HG03280 (cell line): ENCODE measurements at regions not wholly inside any gene's neighbourhood (a gene's known extent, or its start where the extent isn't known, plus 50 kb on each side); places are given as distances from the start of the nearest gene placed in this dataset.

ENCODE experiments used
- ATAC-seq: cut with Tn5 transposase; IDR thresholded peaks from one replicate; pipeline ENCODE4 v1.9.1; 2021; ENCODE audit warnings: mild to moderate bottlenecking, moderate library complexity; ENCODE audit not compliant: unreplicated experiment

DNA sequence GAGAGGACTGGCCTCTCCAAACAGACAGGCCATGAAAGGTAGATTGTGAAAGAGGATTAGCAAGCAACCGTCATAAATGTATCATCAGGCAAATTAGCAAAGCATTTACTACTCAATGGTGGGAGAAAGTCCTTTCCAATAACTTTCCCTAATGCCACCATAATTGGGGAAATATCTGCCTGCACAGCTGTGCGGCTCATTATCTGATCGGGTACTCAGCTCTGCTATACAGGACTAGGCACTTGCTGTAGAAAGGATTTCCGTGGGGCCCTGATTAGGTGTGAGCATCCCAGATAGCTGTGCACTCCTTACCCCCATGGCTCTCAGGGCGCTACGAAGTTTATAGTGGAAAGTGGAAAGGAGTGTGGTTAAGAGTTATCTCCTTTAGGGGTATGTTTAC, 309.7 kb upstream of the PLET1 start:
- ATAC-seq = no peak

DNA sequence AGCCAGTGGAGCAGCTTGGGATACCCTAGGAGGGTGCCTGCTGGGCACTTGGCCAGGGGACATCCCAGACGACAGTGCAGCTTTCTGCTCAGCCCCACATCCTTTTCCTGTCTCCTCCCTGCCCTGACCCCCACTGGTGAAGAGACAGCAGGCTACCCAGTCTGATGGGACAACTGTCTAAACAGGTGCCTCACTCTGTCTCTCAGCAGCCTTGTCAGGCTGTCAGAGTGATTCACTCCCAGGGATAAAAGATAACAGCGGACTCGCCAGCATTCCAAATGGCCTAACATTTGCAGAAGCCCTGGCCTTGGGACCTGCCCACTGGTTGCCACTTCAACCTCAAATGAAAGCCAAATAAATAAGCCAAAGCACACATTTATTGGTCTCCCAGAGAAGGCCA, 318.6 kb upstream of the PLET1 start:
- no peak for ATAC-seq

- no peak for ATAC-seq
Measured at GRCh38 chr11:112580864-112581263, 320.2 kb upstream of the PLET1 start.

DNA sequence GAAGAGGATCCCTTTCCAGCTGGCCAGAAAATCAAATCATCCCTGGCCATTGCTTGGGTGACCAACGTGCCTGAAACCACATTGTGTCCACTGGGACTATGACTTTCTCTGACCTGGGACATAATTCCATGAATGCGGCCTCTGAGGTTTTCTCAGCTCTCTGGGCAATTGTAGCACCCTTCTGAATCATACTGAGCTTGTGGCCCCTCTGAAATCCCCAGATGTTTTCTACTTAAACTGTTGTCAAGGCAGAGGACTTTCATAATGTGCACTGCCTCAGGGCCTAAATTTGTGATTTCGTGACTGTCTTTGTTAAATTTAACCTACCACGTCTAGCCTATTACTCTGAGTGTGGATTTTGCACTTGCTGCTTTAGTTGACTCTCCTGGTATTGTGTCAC, 321.1 kb upstream of the PLET1 start:
- no peak for ATAC-seq

DNA sequence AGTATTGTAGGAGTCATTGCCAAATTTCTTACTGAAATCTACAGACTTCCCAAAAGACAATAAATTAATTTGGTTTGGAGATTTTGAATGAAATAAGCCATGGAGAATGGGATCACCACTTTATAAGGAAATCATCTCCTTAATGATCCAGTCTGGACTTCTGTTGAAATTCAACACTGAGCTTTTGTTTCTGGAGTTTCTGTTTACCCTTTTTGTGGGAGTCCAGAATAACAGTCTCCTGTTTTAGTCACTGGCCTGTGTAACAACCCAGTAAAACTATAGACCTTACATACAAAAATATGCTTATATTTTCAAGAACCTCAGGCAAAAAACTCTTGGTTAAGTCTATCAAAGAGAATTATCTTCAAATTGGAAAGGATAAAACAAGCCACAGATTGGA, 321.7 kb upstream of the PLET1 start:
- ATAC-seq = no peak

GRCh38 chr11:112583261-112583893, 322.7 kb upstream of the PLET1 start:
- ATAC-seq = peak; percentile 88

DNA sequence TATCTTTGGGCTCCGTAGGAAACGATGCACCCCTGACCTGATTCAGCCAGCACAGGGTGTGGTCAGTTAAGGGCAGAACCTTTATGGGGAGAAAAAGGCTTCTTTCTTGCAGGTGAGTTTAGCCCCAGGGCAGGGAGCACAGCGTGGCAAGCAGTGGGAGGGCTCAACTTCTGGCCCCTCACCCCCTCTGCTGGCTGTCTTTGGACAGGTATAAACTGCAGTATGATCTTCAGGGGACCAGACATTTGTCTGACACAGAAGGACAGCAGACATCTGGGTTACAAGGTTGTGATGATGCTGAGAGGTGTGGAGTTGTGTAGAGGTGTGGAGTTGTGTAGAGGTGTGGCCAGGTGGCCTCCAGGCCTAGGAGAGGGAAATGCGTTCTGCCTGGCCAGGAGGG, 324.0 kb upstream of the PLET1 start:
- ATAC-seq = no peak

- ATAC-seq = no peak
Measured at GRCh38 chr11:112587664-112588063, 327.0 kb upstream of the PLET1 start.

GRCh38 chr11:112588252-112588694, 327.6 kb upstream of the PLET1 start:
- ATAC-seq = no peak

DNA sequence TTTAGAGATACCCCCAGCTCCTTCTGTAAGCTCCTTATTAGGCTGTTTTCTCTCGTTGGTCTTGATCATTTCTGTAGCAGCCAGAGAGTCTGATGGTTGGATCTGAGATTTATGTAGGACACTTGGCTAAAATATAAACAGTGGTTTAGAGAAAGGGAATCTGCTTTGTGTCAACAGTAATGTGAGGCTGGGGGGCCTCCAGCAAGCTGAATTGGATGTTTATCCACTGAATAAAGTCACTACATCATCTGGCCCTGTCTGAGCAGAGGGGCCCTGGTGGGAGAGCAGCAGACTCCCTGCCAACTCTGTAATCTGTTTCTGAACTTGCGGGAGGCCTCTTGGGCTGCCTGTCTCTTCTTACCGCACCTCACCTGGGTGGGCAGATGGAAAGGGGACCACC, 328.5 kb upstream of the PLET1 start:
- no peak for ATAC-seq

DNA sequence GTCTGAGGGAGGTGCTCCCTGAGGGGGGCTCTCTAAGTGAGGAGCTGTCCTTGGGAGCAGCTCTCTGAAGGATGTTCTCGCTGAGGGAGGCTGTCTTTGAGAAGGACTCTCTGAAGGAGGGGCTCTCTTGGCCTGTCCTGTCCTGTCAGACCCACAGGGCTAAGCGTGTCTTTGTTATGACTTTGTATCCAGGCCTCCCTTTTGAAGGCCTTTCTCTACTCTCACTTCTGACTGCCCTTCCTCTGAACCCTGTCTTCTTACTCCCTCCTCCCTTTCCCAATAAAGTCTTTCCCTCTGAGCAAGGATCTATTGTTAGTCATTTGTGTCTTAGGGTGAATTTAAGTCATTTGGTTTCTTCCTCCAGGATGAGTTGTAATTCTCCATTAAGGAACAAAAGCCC, 330.1 kb upstream of the PLET1 start:
- no peak for ATAC-seq

DNA sequence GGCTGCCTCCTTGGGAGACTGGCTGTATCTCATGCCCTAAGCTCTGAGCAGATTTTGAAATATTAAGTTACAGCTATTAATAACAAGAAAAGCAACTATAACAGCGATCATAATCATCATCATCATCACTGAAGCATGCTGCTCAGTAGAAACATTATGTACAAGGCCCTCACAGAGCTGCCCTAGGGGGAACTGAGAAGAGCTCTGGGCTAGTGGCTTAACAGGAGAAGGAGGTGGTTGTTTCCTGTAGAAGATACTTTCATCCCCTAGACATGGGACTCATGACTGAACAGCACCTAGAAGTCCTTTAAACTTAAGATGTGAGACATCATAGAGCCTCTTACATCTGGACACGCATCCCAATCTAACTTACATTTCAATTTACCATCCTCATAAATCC, 332.8 kb upstream of the PLET1 start:
- ATAC-seq = no peak

DNA sequence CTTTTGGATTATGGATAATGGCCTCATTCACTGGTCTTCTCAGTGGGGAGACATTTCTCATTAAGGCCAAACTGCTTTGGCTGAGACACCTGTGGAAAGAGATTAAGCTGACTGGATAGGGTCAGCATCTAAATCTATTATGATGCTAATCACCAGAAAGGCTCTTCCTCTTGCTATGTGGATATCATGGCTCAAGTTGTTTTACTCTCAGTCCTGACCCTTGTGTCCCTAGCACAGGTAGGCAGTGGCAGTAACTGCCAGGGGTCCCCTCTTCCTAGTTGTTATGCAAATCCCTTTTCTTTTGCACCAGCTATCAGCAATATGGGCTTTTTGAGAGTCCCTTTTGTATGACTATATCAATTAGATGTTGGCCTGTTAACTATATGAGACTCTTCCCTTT, 335.7 kb upstream of the PLET1 start:
- no peak for ATAC-seq

GRCh38 chr11:112597286-112597790, 336.7 kb upstream of the PLET1 start:
- ATAC-seq = no peak

GRCh38 chr11:112599265-112599664, 338.6 kb upstream of the PLET1 start:
- no peak for ATAC-seq

- no peak for ATAC-seq
Measured at GRCh38 chr11:112599856-112600533, 339.3 kb upstream of the PLET1 start.

DNA sequence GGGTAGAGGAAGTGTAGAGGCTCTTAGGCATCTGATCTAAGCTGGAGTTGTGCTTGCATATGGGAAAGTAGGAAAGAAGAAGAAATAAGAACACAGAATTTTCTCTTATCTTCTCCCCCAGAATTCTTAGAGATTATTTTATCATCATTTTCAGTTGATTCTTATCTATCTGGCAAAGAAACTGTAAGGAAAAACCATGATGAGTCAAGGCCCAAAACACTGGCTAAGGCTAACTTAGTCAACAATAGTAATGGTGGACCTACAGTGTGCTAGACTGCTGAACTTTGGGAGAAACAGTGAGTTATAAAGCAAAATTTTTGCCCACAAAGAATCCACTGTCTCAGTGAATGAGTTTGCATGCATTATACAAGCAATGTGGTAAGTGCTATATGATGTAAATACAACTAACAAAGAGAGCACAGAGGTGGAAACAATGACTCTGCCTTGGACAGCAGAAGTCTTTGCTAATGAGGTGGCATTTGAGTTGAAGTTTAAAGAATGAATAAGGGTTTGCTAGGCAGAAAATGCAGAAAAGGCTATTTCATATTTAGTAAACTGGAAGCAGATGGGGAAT, 344.5 kb upstream of the PLET1 start:
- no peak for ATAC-seq

- ATAC-seq = no peak
Measured at GRCh38 chr11:112606656-112607055, 346.0 kb upstream of the PLET1 start.

- no peak for ATAC-seq
Measured at GRCh38 chr11:112608509-112608908, 347.8 kb upstream of the PLET1 start.

- no peak for ATAC-seq
Measured at GRCh38 chr11:112610494-112610893, 349.8 kb upstream of the PLET1 start.

DNA sequence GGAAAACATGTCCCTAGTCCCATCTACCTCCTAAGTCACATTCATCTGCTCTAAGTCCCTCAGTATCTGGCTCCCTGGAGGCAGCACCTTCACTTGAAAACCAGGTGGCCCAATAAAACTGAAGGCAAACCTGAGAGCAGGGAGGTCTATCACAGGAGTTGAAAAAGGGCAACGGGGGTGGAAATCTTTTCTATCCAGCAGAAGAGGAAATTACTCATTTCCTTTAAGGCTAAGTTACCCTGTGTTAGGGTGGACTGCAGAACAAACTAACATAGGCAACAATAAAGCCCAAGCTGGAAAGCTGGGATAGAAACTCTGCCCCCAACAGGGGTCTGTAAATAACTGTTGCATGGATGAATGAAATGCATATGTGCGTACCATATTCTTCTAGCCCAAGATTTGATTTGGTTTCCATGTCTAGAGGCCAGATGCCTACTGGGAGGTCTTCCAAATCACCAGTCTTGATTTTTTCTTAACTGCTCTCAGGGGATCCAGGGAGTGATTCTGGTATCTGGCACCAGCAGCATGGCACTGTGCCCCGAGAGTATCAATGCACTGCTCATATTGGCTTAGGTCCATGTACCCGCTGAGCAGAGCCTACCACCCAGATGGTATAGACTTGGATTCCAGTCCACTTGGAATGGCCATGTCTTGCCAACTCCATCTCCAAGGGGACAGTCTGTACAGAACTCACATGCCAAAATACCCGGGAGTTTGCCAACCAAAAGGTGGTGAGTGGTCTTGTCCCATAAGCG, 350.0 kb upstream of the NCAM1 start:
- ATAC-seq = no peak

DNA sequence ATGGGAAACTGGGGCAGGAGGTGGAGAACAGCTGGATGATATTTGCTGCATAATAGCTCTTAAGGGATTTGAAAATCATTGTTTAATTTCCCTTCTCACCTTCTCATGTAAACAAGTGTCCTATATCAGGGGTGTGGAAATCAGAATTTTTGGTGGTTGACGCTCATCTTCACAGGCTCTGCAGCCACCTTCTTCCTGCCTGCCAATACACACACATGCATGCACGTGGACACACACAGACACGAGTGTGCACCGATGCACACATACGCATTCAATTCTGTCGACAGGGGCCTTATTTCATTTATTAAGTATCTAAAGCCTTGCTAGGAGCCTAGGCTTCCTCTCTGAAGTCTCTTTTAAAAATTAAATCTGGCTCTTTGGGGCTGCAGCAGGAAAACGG, 349.4 kb upstream of the NCAM1 start:
- no peak for ATAC-seq
